ENCODE measurements at regions not wholly inside any gene's neighbourhood (a gene's known extent, or its start where the extent isn't known, plus 50 kb on each side); places are given as distances from the start of the nearest gene placed in this dataset.

DNA sequence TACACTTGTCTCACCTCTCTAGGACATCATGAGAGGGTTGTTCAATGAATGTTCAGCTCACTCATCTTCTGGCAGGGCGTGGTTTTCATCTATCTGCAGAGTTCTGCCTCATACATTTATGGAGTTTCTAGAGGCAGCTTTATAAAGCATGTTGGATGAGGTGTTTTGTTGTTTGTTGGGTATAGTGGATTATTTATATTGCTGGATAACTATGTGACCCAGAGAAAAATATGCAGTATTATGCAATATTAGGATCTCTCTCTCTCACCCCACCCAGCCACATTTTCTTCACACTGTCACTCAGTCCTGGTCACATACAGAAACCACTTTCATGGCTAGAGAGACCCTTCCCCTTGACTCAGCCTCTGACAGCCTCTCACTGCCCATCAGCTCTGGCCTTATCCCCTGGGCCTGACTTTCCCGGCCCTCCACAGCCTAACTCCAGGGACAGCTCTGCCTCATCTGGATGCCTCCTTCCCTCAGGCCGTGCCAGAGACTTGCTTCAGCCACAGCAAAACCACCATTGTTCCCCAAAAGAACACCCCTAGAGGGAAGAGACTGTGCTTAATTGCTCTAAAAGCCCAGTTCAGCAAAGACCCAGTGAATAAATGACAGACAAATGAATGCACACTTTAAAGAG lies 260.3 kb downstream of the MYCN start:
- Histone ChIP-seq H3K9ac (ENCODE audit: low read depth in 1 of 2, low read length in 2 of 2) (no peak overlapping the region), H3K27ac (ENCODE audit: low read depth in 1 of 2, low read length in 2 of 2) (no peak overlapping the region), H3K4me3 (ENCODE audit: low read depth in 1 of 3, low read length in 3 of 3) (no peak overlapping the region), H3K27me3 (ENCODE audit: control insufficient read depth in 4 of 4, insufficient read depth in 4 of 4, low read length in 3 of 4) (no peaks in the 10 kb centered on the region), H3K36me3 (ENCODE audit: control insufficient read depth in 4 of 4, insufficient read depth in 3 of 4, low read depth in 1 of 4, low read length in 3 of 4) (no peaks in the 10 kb centered on the region), H3K4me1 (ENCODE audit: control insufficient read depth in 4 of 4, insufficient read depth in 4 of 4, low read length in 3 of 4) (no peaks in the 10 kb centered on the region), H3K9me3 (ENCODE audit: control insufficient read depth in 4 of 4, low read length in 3 of 4) (no peaks in the 10 kb centered on the region)
- no peak for DNase-seq (ENCODE audit: low spot score)
- 90% methylated on average over 3 of the region's 3 CpGs for WGBS
- TF ChIP-seq HNF4A (conservative IDR thresholded peaks at IDR 0.05) (no peak), NR2F2 (IDR thresholded peaks at IDR 0.05) (no peak), FOXA1 (IDR thresholded peaks at IDR 0.05) (no peak), FOXA2 (IDR thresholded peaks at IDR 0.05) (no peak), CTCF (IDR thresholded peaks at IDR 0.05; ENCODE audit: low read depth, low read length, missing input control) (no peak), RAD21 (IDR thresholded peaks at IDR 0.05) (no peak), RXRA (IDR thresholded peaks at IDR 0.05) (no peak), TAF1 (conservative IDR thresholded peaks at IDR 0.05) (no peak), MAX (IDR thresholded peaks at IDR 0.05) (no peak), SP1 (IDR thresholded peaks at IDR 0.05) (no peak), ATF3 (IDR thresholded peaks at IDR 0.05) (no peak), EGR1 (IDR thresholded peaks at IDR 0.05; ENCODE audit: low read depth in 2 of 2) (no peak), JUND (IDR thresholded peaks at IDR 0.05) (no peak), HNF4G (IDR thresholded peaks at IDR 0.05) (no peak)
- TF ChIP-seq, protein P1, sequence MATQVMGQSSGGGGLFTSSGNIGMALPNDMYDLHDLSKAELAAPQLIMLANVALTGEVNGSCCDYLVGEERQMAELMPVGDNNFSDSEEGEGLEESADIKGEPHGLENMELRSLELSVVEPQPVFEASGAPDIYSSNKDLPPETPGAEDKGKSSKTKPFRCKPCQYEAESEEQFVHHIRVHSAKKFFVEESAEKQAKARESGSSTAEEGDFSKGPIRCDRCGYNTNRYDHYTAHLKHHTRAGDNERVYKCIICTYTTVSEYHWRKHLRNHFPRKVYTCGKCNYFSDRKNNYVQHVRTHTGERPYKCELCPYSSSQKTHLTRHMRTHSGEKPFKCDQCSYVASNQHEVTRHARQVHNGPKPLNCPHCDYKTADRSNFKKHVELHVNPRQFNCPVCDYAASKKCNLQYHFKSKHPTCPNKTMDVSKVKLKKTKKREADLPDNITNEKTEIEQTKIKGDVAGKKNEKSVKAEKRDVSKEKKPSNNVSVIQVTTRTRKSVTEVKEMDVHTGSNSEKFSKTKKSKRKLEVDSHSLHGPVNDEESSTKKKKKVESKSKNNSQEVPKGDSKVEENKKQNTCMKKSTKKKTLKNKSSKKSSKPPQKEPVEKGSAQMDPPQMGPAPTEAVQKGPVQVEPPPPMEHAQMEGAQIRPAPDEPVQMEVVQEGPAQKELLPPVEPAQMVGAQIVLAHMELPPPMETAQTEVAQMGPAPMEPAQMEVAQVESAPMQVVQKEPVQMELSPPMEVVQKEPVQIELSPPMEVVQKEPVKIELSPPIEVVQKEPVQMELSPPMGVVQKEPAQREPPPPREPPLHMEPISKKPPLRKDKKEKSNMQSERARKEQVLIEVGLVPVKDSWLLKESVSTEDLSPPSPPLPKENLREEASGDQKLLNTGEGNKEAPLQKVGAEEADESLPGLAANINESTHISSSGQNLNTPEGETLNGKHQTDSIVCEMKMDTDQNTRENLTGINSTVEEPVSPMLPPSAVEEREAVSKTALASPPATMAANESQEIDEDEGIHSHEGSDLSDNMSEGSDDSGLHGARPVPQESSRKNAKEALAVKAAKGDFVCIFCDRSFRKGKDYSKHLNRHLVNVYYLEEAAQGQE (IDR thresholded peaks at IDR 0.05): no peak
- TF ChIP-seq, protein P2, sequence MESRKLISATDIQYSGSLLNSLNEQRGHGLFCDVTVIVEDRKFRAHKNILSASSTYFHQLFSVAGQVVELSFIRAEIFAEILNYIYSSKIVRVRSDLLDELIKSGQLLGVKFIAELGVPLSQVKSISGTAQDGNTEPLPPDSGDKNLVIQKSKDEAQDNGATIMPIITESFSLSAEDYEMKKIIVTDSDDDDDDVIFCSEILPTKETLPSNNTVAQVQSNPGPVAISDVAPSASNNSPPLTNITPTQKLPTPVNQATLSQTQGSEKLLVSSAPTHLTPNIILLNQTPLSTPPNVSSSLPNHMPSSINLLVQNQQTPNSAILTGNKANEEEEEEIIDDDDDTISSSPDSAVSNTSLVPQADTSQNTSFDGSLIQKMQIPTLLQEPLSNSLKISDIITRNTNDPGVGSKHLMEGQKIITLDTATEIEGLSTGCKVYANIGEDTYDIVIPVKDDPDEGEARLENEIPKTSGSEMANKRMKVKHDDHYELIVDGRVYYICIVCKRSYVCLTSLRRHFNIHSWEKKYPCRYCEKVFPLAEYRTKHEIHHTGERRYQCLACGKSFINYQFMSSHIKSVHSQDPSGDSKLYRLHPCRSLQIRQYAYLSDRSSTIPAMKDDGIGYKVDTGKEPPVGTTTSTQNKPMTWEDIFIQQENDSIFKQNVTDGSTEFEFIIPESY (IDR thresholded peaks at IDR 0.05): no peak
